ENCODE measurements at regions not wholly inside any gene's neighbourhood (a gene's known extent, or its start where the extent isn't known, plus 50 kb on each side); places are given as distances from the start of the nearest gene placed in this dataset.
A peak's percentile ranks its signal among the peaks of the same experiment; 100 is the strongest.

GRCh38 chr18:46341986-46342525 lies 237.9 kb downstream of the HAUS1 start:
- Histone ChIP-seq H3K36me3 (no peaks in the 10 kb centered on the region), H3K27ac (no peak overlapping the region), H3K9me3 (no peaks in the 10 kb centered on the region), H3K4me3 (no peak overlapping the region), H3K4me1 (peaks cover 0 to 4% (median 0%) of the 10 kb centered on the region in 4 donors), H3K27me3 (no peaks in the 10 kb centered on the region)
- TF ChIP-seq POLR2A (IDR thresholded peaks at IDR 0.05) (no peak), CTCF (IDR thresholded peaks at IDR 0.05) (no peak), EP300 (IDR thresholded peaks at IDR 0.05) (no peak)
- no peak for DNase-seq (ENCODE audit: low spot score in 2 of 2)
- WGBS, 2 donors: 87 to 91% methylated on average over 6 of the region's 6 CpGs

DNA sequence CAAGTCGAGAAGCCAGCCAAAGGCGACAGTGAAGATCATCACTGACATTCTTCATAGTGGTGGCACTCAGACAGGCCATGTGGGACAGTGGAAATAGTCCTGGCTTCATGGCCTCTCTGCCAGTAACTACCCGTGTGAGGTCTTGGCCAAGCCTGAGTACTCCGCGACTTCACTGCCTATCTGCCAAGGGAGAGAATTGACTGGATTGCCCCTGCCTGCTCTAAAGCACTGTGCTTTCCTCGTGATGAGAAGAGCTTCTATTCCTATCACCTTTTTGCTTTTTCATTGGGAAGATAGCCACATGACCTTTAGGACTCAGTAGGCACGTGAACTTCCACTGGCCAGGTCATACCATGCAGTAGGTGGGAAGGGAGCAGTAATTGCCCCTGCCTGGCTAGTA lies 239.3 kb downstream of the HAUS1 start:
- H3K27me3 ChIP-seq: no peaks in the 10 kb centered on the region
- TF ChIP-seq EP300 (IDR thresholded peaks at IDR 0.05) (no peak), POLR2A (IDR thresholded peaks at IDR 0.05) (no peak), CTCF (IDR thresholded peaks at IDR 0.05) (no peak)
- 85 to 86% methylated on average over 7 of the region's 7 CpGs for WGBS, 2 donors
- H3K36me3 ChIP-seq: no peaks in the 10 kb centered on the region
- no peak overlapping the region for H3K27ac ChIP-seq
- H3K4me1 ChIP-seq: peaks cover 0 to 4% (median 0%) of the 10 kb centered on the region in 4 donors
- no peak for DNase-seq (ENCODE audit: low spot score in 2 of 2)
- no peak overlapping the region for H3K4me3 ChIP-seq
- H3K9me3 ChIP-seq: no peaks in the 10 kb centered on the region

DNA sequence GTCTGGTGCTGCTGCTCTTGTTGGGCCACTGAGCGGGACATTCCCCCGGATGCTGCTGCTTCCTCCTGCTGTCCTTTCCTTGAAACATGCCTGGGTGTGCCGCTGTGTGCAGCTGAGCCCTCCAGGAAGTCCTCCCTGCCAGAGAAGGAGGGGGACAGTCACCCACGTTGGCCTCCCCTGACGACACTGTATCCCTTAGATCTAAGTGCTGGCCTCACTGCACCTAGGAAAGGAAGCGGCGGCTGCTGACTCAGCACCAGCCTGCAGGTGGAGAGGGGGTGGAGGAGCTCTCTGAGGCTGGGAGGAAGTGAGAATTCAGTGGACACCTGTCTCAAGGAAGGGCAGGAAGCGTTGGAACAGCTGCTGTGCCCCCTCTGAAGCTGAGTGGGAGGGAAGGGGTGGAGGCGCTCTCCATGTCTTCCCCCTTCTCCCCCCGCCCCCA lies 239.8 kb downstream of the HAUS1 start:
- Histone ChIP-seq H3K4me1 (peaks cover 0 to 4% (median 0%) of the 10 kb centered on the region in 4 donors), H3K4me3 (no peak overlapping the region), H3K36me3 (no peaks in the 10 kb centered on the region), H3K27ac (no peak overlapping the region), H3K27me3 (no peaks in the 10 kb centered on the region), H3K9me3 (no peaks in the 10 kb centered on the region)
- WGBS, 2 donors: 52 to 60% methylated on average over 9 to 10 of the region's 10 CpGs
- peak in 1 of 2 donors; percentile 12 for DNase-seq (ENCODE audit: low spot score in 2 of 2)
- TF ChIP-seq EP300 (IDR thresholded peaks at IDR 0.05) (no peak), CTCF (IDR thresholded peaks at IDR 0.05) (no peak), POLR2A (IDR thresholded peaks at IDR 0.05) (no peak)

DNA sequence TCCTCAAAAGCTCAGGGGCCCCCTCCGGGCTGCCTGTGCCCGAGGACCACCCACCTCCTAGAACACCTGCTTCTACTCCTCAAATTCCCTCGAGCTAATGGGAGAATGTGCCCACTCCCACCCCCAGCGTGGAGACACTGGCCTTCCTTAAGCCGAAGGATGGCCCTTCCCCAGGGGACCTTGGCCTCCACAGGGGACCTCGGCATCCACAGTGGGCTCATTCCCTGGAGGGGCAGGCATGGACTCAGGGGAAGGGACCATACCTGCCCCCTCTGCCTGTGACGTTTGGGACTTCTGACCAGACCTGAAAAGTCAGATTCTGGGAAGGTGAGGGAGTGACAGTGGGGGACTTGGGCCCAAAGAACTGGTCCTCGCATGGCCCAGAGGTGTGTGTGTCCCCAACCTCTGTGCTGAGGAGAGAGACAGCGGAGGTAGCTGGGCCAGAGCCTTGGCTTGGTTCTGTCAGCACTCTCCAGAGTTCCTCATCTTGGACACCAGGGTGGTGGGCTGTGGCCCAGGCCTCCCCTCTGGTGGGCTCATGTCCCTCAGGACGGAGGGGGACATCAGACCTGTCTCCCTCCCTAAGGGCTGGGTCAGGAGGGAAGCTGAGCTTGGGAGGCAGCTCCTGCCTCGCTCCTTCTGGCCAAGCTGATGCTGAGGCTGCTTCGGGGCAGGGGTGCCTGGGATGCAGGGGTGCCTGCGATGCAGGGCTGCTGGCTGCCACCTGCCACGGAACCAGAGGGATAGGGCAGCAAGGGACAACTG lies 240.4 kb downstream of the HAUS1 start:
- no peak overlapping the region for H3K27ac ChIP-seq
- no peak overlapping the region for H3K4me3 ChIP-seq
- no peaks in the 10 kb centered on the region for H3K27me3 ChIP-seq
- DNase-seq (ENCODE audit: low spot score in 2 of 2): no peak
- no peak for TF ChIP-seq CTCF (IDR thresholded peaks at IDR 0.05)
- 74% methylated on average over 13 to 14 of the region's 14 CpGs for WGBS, 2 donors
- peaks cover 0 to 4% (median 0%) of the 10 kb centered on the region in 4 donors for H3K4me1 ChIP-seq
- no peaks in the 10 kb centered on the region for H3K9me3 ChIP-seq
- no peaks in the 10 kb centered on the region for H3K36me3 ChIP-seq

DNA sequence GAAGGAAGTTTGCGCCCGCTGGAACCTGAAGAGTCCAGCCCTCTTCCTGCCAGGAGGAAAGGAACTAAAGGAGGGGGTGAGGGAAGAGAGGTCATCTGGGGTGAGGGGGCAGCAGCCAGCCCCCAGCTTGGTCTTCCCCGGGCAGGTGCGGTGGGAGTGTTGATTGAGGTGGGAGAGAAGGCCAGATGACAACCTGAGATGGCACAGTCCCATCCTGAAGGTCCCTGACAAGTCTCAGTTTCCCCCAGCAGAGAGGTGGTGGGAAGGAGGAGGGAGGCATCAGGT lies 240.9 kb downstream of the HAUS1 start:
- Histone ChIP-seq H3K9me3 (no peaks in the 10 kb centered on the region), H3K4me3 (no peak overlapping the region), H3K36me3 (no peaks in the 10 kb centered on the region), H3K27ac (no peak overlapping the region), H3K4me1 (peaks cover 0 to 4% (median 0%) of the 10 kb centered on the region in 4 donors), H3K27me3 (no peaks in the 10 kb centered on the region)
- no peak for TF ChIP-seq POLR2A (IDR thresholded peaks at IDR 0.05)
- no peak for TF ChIP-seq EP300 (IDR thresholded peaks at IDR 0.05)
- no peak for TF ChIP-seq CTCF (IDR thresholded peaks at IDR 0.05)
- DNase-seq (ENCODE audit: low spot score in 2 of 2): no peak
- WGBS, 2 donors: 90 to 100% methylated on average over 4 of the region's 4 CpGs

Measured in tibial nerve (tissue), 4 donors.